ENCODE measurements at regions not wholly inside any gene's neighbourhood (a gene's known extent, or its start where the extent isn't known, plus 50 kb on each side); places are given as distances from the start of the nearest gene placed in this dataset.

DNA sequence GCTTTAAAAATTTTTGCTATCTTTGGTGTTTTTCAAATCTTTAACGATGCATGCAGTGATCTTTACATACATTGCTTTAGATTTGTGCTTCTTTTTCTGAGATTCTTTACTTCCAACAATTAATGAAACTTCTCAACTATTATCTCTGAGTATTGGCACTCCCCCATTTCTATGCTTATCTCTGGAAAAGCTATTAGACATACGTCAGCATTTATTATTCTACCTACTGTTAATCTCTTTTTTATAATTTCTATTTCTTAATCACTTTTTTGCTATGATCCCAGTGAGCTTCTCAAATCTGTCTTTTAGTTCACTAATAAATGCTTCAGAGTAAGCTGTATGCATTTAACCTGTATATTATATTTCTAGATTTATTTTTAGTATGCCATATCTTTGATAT, 264.2 kb upstream of the TFAP2D start:
- TF ChIP-seq, protein P1, sequence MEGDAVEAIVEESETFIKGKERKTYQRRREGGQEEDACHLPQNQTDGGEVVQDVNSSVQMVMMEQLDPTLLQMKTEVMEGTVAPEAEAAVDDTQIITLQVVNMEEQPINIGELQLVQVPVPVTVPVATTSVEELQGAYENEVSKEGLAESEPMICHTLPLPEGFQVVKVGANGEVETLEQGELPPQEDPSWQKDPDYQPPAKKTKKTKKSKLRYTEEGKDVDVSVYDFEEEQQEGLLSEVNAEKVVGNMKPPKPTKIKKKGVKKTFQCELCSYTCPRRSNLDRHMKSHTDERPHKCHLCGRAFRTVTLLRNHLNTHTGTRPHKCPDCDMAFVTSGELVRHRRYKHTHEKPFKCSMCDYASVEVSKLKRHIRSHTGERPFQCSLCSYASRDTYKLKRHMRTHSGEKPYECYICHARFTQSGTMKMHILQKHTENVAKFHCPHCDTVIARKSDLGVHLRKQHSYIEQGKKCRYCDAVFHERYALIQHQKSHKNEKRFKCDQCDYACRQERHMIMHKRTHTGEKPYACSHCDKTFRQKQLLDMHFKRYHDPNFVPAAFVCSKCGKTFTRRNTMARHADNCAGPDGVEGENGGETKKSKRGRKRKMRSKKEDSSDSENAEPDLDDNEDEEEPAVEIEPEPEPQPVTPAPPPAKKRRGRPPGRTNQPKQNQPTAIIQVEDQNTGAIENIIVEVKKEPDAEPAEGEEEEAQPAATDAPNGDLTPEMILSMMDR (IDR thresholded peaks at IDR 0.05; ENCODE audit: insufficient read depth, low read length, poor library complexity, severe bottlenecking) = no peak
- Histone ChIP-seq H3K27me3 (ENCODE audit: control insufficient read depth, insufficient read depth, low read length) (no peaks in the 10 kb centered on the region), H3K4me3 (ENCODE audit: low read depth, low read length) (no peak overlapping the region), H3K36me3 (ENCODE audit: control insufficient read depth, insufficient read depth, low read length) (no peaks in the 10 kb centered on the region)
- no peak for DNase-seq (ENCODE audit: low read depth)

DNA sequence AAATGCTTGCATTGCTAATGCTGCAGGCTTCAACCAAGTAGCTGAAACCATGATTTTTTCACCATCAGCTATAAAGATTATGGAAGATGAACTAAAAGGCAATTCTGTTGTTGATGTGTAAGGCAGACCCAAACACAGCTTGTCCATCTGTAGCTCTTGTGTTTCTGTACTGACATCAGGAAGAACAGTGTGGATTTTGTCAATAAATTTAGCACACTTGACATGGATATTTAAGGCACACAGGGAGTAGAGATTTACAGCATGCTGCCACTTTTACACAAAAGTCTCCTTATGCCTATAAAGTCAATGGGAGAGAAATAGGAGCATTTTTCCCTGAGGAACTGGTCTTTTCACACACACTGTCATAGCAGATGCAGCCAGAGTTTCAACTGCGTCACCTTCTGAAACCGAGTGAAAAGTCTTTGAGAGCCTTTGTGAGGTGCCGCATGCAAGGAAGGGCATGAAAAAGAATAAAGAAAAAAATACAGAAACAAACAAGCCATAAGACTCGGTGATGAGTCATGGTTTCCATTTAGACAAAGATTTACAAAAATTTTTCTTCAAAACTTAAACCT, 261.4 kb upstream of the TFAP2D start:
- no peak for DNase-seq (ENCODE audit: low read depth)

DNA sequence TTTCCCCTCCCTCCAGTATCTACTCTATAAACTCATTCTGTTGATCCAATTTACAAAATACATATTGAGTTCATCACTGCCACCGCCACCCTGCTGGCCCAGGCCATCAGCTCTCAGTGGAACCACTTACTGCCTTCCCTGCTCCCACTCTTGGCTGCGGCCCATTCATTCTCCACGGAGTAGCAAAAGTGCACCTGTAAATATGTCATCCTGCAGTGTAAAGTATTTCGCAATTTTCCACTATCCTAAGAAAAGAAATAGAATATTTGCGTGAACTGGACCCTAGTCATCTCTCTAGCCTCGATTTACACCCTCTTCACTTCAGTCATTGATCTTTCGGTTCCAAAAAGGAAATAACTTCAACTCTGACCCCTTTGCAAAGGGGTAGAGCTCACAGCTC, 258.3 kb upstream of the TFAP2D start:
- Histone ChIP-seq H3K36me3 (ENCODE audit: control insufficient read depth, insufficient read depth, low read length) (no peaks in the 10 kb centered on the region), H3K4me3 (ENCODE audit: low read depth, low read length) (no peak overlapping the region), H3K27me3 (ENCODE audit: control insufficient read depth, insufficient read depth, low read length) (no peaks in the 10 kb centered on the region)
- TF ChIP-seq, protein P1 (IDR thresholded peaks at IDR 0.05; ENCODE audit: insufficient read depth, low read length, poor library complexity, severe bottlenecking) = no peak
- DNase-seq (ENCODE audit: low read depth) = no peak

More for the DNA sequence above, 261.4 kb upstream of the TFAP2D start:
- H3K36me3 ChIP-seq (ENCODE audit: control insufficient read depth, insufficient read depth, low read length) = no peaks in the 10 kb centered on the region
- TF ChIP-seq, protein P1 (IDR thresholded peaks at IDR 0.05; ENCODE audit: insufficient read depth, low read length, poor library complexity, severe bottlenecking) = no peak
- no peak overlapping the region for H3K4me3 ChIP-seq (ENCODE audit: low read depth, low read length)
- no peaks in the 10 kb centered on the region for H3K27me3 ChIP-seq (ENCODE audit: control insufficient read depth, insufficient read depth, low read length)

DNA sequence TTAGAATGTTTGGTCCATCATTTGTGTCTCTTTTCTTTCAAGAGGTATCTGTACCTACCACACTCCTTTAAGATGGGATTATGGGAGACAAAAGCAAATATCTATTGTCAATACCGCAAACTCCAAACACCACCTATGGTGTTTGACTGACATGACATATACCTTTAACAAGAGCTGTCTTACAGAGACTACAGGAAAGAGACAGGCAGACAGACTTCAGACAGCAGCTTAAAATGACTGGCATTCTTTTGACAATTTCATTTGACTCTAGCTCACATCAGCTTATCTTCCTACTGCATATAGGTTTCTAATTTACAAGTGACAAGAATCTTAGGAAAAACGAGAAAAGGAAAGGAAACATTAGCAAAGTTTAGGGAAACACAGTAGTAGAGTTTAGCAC, 256.0 kb upstream of the TFAP2D start:
- DNase-seq (ENCODE audit: low read depth) = no peak
- no peaks in the 10 kb centered on the region for H3K36me3 ChIP-seq (ENCODE audit: control insufficient read depth, insufficient read depth, low read length)
- TF ChIP-seq, protein P1 (IDR thresholded peaks at IDR 0.05; ENCODE audit: insufficient read depth, low read length, poor library complexity, severe bottlenecking) = no peak
- H3K4me3 ChIP-seq (ENCODE audit: low read depth, low read length) = no peak overlapping the region
- no peaks in the 10 kb centered on the region for H3K27me3 ChIP-seq (ENCODE audit: control insufficient read depth, insufficient read depth, low read length)

DNA sequence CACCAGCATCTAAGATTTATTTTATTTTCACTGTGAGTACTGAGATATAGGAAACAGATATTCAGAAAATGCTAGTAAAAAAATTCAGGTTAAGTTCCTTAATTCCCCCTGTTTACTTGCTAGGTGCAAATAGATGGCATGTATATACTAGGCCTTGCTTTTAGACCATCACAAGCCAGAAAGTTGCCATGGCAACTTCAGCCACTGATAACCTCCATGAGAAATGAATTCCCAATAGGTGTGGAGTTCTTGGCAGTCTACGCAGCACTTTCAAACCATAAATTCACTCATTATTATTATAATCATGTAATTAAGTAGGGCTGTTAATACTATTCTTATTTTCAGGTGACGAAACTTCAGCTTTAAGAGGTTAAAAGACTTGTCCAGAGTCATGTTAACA, 251.6 kb upstream of the TFAP2D start:
- no peaks in the 10 kb centered on the region for H3K36me3 ChIP-seq (ENCODE audit: control insufficient read depth, insufficient read depth, low read length)
- TF ChIP-seq, protein P1 (IDR thresholded peaks at IDR 0.05; ENCODE audit: insufficient read depth, low read length, poor library complexity, severe bottlenecking) = no peak
- no peaks in the 10 kb centered on the region for H3K27me3 ChIP-seq (ENCODE audit: control insufficient read depth, insufficient read depth, low read length)
- no peak overlapping the region for H3K4me3 ChIP-seq (ENCODE audit: low read depth, low read length)
- no peak for DNase-seq (ENCODE audit: low read depth)

DNA sequence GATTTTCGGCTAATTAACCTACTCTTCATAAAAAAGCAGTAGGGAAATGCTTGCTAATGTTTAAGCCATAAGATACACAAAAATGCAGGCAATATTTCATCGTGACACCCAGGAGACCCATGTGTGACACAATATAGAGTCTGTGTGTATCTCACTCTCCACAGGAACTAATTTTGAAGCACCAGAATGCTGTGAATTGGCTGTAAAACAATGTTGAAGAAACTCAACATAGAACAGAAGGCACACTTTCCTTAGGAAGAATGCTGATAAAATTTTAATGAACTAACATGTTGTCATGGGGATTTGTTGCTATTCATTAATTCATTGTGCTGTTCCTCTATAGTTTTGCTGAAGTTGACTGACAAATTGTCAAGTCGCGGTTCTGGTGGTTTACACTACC, 249.4 kb upstream of the TFAP2D start:
- H3K27me3 ChIP-seq (ENCODE audit: control insufficient read depth, insufficient read depth, low read length) = no peaks in the 10 kb centered on the region
- TF ChIP-seq, protein P1 (IDR thresholded peaks at IDR 0.05; ENCODE audit: insufficient read depth, low read length, poor library complexity, severe bottlenecking) = no peak
- no peak for DNase-seq (ENCODE audit: low read depth)
- no peak overlapping the region for H3K4me3 ChIP-seq (ENCODE audit: low read depth, low read length)
- H3K36me3 ChIP-seq (ENCODE audit: control insufficient read depth, insufficient read depth, low read length) = no peaks in the 10 kb centered on the region

All from kidney epithelial cell (primary cell).